GM19438 (cell line): ENCODE measurements at regions not wholly inside any gene's neighbourhood (a gene's known extent, or its start where the extent isn't known, plus 50 kb on each side); places are given as distances from the start of the nearest gene placed in this dataset.
"Not testable (repeated sequence)": the region's sequence is repeated elsewhere in the genome, so short reads cannot be mapped to it uniquely, and the experiment has no call there.

ENCODE experiments used
- ATAC-seq: cut with Tn5 transposase; IDR thresholded peaks from one replicate; pipeline ENCODE4 v1.9.1; 2021; ENCODE audit warnings: low read depth; ENCODE audit not compliant: unreplicated experiment

DNA sequence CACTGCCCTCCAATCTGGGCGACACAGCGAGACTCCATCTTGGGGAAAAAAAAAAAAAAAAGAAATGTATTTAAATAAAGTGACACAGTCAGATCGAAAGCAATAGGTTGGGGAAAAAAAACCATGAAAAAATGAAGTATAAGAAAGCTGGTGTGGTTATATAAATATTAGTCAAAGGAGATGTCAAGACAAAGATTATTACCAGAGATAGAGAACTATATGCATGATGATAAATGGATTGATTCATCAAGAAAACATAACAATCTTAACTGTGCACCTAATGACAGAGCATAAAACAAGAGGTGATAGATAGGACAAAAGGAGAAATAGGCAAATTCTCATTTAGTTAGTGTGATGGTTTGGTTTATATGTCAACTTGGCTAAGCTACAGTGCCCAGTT lies 146.9 kb upstream of the AHI1 start:
- no peak for ATAC-seq

DNA sequence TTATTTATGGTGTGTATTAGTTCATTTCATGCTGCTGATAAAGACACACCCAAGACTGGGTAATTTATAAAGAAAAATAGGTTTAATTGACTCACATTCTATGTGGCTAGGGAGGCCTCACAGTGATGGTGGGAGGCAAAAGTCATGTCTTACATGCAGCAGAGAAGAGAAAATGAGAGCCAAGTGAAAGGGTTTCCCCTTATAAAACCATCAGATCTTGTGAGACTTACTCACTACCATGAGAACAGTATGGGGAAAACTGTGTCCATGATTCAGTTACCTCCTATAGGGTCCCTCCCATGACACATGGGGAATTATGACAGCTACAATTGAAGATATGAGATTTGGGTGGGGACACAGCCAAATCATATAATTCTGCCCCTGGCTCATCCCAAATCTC lies 150.0 kb upstream of the AHI1 start:
- no peak for ATAC-seq

GRCh38 chr6:135651964-135652755 lies 154.6 kb upstream of the AHI1 start:
- peak; percentile 96 for ATAC-seq

- ATAC-seq: no peak
Measured at GRCh38 chr6:135655055-135655454, 157.5 kb upstream of the AHI1 start.

DNA sequence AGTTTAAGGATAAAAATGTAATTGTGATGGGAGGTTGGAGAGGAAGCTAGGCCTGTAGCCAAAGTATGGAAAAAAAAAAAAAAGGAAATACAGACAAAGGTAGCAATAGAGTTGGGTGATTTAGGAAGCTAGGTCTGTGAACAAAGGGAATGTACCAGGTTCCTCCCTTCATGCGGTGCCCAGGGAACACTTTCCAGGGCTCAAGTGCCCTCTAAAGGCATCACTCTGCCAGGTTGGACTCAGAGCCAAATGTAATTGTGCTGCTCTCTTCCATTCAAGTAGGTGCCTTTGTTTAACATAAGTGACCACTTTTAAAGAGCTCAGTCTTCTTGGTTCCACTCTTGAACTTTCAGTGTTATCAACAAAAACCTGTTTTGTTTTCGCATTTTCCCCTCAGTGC lies 159.7 kb upstream of the AHI1 start:
- ATAC-seq: no peak

DNA sequence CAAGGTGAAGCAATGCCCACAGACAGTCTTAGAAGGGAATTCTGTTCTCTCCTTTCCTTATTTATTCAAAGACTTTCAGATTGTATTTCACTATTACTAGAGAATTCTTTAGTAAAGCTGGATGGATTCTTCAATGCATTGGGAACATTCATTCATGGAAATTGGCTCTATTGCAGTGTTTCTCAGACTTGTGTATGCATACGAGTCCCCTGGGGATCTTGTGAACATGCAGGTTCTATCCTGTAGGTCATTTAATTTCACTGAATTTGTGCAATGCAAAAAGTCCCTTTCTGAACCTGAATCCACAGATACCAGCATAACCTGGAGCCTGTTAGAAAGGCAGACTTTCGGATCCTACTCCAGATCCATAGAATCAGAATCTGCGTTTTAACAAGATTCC lies 160.9 kb upstream of the AHI1 start:
- ATAC-seq: no peak

DNA sequence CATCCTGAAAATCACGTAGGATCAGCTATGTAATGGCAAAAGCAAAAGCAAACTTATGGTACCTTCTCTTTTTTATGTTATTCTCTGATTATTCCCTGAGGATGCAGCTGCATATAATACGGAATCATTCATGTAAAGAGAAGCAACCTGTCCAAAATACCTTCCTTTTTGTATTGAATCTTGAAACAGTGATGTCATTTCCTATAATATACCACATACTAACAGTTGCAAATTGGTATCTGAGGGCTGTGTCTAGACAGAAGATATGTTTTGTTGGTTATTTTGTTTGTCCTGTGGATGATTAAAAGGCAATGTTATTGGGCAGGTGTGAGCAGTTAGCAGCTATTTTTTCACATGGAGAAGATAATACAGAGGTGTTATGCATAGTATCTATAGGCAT lies 161.4 kb upstream of the AHI1 start:
- no peak for ATAC-seq

DNA sequence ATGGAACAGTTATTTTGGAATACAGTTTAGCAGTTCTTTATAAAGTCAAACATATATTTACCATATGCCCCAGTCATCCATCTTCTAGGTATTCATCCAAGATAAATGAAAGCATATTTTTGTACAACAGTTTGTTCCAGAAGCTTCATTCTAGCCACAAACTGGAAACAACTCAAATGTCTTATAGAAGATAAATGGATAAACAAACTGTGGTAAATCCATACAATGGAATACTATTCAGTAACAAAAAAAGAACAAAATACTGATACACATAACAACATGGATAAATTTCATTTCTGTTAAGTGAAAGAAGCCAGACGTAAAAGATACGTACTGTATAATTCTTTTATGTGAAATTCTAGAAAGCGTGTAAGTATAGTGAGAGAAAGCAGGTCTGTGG lies 167.0 kb upstream of the AHI1 start:
- ATAC-seq: no peak

DNA sequence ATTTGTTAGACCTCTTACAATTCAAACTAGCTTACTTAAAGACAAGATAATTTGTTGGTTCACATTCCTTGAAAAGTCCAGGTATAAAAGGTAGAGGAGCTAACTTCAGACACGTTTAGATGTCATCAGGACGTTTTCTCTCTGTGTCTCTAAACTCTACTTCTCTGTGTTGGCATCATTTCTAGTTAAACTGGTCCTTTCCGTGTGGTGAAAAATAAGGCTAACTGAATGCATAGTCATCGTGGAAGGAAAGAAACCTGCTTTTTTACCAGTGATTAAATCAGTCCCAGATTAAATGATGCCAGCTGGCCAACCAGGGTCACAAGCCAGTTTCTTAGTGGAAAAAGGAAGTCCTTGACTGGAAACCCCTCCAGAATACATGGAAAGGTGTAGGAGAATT lies 168.4 kb upstream of the AHI1 start:
- no peak for ATAC-seq

DNA sequence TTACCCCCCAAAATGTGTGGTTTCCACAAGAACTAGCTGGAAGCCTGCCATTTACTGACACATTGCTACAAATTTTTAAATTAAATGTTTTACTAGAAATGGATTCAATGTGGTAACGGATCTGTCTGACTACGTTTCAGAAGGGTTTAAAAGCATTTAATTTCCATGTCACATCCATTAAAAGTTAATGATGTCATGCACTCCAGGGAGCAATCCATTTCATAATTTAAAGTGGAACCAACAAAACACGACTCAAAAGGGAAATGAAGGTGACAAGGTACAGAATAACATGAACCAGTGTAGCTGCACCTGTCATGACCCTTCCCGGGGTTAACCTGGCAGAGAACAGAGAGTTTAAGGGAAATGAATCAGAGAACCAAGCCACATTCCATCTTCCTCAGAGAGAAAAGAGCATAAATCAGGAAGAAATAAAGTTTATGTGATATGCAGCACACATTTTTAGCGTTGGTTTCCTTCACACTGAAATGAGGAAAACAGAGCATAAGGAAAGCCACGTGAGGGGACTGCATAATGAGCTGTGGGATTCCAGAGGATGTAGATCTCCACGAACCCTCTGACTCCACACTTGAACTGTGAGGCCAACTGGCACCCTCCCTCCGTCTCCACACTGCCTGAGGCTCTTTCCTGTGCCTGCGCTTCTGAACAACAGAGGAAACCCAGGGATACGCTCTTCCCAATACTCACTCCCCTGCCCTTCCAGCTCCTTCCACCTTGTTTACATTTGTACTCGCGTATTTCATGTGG lies 170.3 kb upstream of the AHI1 start:
- ATAC-seq: no peak

DNA sequence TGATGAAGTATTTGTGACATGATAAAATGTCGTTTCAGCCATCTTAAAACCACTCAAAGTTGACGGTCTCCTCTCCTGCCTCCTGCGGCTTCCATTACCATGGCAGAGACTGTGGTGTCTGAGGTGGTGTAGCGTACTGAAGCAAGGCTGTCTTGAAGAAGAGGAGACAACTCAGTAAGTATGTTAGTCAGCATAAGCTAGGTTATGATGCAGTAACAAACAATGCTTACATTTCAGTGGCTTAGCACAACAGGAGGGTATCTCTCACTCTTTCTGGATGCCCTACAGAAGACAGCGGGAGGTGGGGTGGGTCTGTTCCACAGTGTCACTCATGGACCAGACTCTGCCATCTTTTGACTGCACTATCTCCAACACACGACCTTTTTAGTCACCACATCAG lies 174.7 kb upstream of the AHI1 start:
- ATAC-seq: no peak

DNA sequence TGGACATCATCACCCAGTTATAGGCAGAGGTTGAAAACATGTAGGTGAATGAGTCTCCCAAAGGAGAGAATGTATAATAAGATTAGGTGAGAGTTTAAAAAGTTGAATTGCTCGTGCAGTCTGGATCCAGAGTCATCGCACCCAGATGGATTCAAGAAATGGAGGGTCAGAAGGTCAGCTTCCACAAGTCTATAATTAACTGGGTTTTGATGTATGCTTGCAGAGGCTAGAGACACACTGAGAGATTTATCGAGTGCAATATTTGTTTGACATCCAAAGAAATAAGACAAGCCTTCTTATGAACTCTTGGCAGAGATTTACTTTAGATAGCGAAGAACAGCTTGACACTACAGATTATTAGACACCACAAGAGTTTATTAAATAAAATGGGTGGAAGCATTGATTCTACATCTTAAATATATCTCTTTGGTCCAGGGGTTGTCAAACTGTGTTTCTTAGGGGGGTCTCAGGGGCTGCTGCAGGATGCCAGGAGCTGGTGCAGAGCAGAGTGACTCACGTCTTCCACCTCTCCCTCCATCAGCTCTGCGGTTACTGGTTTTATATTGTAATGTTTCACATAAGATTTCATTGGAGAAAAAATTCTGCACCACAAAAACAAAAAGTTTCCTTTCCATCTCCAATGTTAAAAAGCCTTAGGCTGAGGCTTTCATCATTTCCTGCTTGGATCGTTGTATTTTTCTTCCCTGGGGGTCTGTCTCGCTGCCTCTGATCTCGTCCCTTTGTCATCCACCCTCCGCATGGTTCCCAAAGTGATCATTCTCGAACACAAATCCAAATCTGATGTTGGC lies 176.2 kb upstream of the AHI1 start:
- no peak for ATAC-seq

DNA sequence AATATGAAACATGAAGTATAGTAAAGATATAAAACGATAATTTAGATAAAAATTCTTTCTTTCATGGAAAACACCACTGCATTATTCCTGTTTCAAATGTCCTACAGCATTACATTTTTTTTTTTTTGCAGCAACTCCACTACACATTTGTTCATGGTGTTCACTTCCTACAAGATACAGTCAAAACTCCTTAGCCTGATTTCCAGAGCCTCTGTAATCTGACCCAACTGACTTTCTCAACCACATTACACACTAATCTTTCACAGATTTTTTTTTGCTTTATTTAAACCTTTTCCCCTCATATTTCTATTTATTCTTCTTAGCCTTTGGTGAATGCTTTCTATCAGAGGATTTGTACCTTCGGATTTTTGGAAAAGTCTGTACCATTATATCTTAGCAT lies 176.5 kb upstream of the PDE7B start:
- no peak for ATAC-seq

- ATAC-seq: peak; percentile 70
Measured at GRCh38 chr6:135675862-135676261, 175.6 kb upstream of the PDE7B start.

GRCh38 chr6:135680964-135681913 lies 170.3 kb upstream of the PDE7B start:
- ATAC-seq: no peak

DNA sequence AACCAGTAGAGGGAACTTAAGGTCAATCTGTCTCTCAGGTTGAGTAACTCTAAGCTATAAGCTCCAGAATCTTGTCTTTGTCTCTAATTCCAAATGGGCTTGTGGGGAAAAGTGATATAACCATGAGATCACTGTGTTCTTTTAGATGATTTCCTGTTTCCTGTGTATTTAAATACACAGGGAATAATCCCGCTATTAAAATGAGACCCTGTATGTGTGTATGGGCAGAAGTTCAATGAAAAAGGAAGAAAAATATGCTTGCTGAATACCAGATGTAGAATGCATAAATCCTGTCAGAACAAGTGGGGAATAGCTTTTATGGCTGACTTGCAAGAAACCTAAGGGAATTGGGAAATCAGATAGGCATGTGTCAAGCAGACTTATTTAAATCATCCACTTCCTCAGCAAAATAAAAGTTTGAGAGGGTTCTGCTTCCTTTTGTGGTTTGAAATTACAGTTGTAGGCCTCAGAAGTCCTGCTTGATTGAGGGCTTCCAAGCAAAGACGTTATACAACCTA lies 164.7 kb upstream of the PDE7B start:
- no peak for ATAC-seq

- not testable (repeated sequence) for ATAC-seq
Measured at GRCh38 chr6:135688476-135688875, 163.0 kb upstream of the PDE7B start.

DNA sequence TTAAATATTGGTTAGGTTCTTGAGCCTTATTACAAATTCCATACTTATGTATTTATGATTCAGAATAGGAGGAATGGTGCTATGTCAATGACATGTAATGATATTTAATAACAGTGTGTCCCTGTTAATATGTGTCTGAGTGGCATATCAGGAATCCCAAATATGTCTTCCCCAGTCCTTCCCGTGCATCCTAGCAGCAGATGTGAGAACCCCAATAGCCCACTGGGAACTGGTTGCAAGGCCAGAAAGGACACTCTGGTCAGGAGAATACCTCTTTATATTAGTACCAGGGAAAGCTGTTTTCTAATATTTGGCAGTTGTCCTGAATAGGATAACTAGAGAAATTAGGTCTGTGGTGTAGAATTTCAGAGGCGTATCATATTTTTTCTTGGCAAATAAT lies 159.1 kb upstream of the PDE7B start:
- ATAC-seq: no peak

- ATAC-seq: no peak
Measured at GRCh38 chr6:135693811-135694370, 157.6 kb upstream of the PDE7B start.

GRCh38 chr6:135699705-135700104 lies 151.8 kb upstream of the PDE7B start:
- no peak for ATAC-seq
